ENCODE measurements at regions not wholly inside any gene's neighbourhood (a gene's known extent, or its start where the extent isn't known, plus 50 kb on each side); places are given as distances from the start of the nearest gene placed in this dataset.
A peak's percentile ranks its signal among the peaks of the same experiment; 100 is the strongest.

DNA sequence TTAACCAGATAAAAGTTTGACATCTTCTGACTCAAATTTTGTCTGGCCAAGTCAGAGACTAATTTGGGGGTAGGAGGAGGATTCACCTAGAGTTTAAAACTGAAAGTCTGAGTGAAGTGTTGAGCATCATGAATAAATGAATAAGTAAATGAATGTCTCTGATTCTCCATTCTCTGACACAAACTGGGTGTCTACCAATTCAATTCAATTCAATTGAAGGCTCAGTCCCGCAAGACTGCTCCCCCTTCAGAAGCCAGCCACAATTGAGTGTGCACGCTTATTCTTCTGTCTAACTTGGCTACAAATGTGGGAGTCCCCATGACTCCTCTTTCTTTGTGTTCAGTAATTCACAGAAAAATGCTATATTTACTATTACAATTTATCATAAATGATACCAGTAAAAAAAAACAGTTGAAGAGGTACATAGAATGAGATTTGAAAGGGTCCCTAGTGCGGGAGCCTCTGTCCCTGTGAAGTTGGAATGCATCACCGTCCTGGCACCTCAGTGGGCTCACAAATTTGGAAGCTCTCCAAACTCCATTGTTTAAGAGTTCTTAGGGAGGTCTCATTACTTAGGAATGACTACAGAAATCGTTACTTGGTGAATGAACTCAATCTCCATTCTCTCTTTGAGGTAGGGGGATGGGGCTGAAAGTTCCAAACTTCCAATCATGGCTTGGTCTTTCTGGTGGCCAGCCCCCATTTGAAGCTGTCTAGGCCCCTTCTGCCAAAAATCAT lies 243.7 kb upstream of the PHYHIPL start:
- no peak for DNase-seq (ENCODE audit: low read depth)

DNA sequence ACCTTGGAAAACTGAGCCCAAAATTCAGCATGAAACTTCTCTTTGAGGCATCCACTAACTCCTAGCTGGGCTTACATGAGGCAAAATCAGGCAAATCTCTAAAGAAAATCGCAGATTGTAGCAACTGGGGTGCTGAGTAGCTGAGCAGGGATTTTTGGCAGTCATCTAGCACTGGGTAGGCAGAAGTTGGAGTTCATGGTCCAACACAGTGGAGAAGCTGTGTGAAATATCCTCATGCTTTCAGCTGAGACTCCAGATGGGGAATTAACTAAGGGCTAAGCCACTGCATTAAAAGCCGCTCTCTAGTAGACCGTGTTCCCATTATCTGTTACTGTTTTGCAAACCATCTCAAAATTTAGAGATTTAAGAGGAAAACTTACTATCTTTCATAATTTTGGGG lies 240.1 kb upstream of the PHYHIPL start:
- DNase-seq (ENCODE audit: low read depth) = no peak

DNA sequence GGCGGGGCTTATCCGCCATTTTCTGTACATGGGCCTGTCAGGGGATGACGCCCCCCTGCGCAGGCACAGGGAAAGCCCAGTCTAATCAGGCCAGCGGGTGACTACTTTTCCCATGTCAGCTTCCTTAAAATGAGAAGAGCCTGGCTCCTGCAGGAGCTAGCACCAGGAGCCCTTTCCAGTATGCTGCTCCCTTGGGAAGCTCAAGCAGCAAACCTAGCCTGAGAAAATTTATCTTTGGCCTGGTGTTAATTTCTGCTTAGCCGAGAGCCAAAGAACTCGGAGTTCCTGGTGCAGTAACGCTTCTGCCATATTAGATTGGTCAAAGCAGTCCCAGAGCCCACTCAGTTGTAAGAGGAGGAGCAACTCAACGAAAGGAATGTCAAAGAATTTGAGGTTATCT lies 239.0 kb upstream of the PHYHIPL start:
- DNase-seq (ENCODE audit: low read depth) = no peak

DNA sequence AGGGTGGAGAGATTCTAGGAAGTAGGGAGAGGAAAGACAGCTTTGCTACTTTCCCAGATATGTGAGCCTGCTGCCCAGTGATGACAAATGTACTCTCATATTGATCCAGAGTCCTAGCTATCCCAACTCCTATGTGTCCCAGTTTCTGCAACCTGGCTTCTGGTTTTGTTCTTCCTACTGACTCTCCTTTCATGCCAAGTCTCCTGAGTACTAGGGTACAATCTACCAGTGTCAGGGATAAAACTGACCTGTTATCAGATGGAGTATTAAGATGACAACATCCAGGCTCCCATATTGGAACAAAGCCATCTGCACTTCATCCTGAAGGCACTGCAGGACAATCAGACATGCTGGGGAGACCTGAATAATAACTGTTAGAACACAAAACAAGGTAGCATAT lies 233.7 kb upstream of the PHYHIPL start:
- no peak for DNase-seq (ENCODE audit: low read depth)

DNA sequence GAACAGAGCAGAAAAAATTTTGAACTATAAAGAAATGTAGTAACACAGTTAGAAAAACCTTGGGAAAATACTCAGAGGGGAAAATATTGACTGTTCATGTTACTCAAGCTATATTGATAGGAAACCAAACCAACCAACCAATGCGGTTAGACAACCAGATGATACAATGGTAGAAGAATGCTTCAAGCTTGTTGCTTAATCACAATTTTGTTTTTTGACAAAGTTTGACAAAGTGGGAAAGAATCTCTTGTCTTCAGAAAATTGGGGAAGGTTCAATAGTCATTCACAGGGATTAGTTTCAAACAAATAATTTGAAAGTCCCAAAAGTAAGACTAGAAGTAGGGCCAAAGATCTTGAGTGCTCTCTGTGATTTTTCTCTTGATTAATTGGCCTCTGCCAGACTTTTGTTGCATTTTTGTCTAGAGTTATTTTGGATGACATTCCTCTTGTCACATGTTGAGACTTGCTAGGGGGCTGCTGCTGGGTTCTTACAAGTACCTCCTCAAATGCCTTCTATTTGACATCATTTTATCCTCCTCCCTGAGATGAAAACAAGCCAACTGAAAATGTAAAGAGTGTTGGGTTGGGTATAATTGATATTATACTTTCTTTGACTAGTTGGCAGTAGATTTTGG lies 233.1 kb upstream of the PHYHIPL start:
- DNase-seq (ENCODE audit: low read depth) = peak; percentile 26

DNA sequence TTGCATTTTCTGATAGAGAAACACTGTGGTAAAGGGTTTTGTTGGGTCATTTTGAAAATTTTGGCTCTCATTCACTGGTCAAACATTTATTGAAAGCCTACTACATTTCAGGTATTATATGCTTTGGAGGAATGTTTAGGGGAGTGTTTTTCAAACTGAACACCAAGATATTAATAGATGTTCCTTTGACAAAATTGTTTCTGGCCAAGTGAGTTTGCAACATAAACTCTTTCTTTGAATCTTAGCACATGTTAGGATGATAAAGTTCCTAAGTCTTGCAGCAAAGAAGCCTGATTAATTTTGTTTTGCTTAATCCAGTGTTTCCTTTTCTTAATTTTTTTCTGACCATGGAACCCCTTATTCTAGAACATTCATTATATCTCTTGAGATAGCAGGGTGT lies 232.5 kb upstream of the PHYHIPL start:
- DNase-seq (ENCODE audit: low read depth) = no peak

DNA sequence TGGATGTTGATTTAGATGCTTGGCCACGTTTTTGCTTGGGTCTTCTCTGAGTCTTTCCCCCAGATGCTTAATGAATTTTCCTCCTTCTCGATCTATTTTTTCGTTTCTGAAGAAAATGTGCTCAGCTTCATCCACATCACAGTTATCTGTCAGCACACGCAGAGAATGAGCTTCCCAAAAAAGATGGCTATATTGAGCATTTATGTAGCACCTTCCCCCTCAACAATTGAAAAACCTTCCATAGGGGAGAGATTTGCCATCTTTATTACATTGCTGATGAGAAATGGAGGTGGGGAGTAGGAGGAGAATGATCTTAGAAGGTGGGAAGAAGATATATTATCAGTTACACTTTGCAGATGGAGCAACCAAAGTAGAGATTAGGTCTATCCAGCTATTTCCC lies 228.1 kb upstream of the PHYHIPL start:
- no peak for DNase-seq (ENCODE audit: low read depth)

DNA sequence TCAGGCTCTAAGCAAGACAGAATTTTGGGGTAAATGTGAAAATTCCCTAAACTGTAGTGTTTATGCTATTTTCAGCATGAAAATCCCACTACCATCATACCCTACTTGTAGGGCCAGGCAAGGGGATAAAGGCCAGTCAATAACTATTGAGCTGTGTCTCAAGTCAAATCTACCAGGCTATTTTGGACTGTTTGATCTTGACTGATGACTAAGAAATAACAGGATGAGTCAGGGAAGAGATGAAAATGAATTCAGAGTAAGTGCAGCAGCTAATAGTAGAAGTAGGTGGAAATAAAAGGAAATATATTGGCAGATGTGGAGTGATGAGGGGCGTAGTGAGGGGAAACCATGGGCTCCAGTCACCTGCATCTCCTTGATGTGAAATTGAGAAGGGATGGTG lies 225.8 kb upstream of the PHYHIPL start:
- no peak for DNase-seq (ENCODE audit: low read depth)

DNA sequence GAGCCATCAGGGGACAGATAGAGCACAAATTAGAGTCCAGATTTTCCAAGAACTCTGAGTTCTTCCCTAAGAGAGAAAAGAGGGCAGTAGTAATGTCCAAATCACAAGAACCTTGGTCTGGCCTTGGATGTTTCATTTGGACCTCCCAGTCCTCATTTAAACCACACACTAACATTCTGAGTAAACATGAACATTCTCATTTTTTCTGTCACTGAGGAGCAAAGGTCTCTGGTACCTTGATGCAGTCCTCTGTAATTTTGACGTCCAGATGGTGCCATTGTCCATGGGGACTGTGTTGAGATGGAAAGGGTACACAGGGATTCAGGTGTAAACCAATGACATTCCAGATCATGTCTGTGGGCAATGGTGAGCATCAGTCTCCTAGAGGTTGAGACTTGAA lies 225.4 kb upstream of the PHYHIPL start:
- no peak for DNase-seq (ENCODE audit: low read depth)

DNA sequence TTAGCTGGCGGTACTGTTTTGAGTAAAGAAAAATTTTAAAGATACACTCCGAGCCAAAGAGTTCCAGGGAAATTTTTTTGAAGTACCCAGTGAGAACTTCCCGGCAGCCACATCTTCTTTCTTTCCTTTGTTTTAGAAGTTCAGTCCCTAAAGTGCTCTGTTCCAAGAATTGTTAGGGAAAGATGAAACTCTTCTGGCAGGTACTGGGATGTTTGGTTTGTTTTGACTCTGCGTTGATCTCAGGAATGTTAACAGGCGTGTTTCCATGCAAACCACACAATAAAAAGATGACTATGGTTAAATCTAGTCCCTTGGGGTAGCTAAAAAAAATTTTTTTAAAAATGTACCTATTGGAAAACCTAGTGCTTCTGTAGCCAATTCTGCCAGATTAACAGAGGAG lies 224.7 kb upstream of the PHYHIPL start:
- DNase-seq (ENCODE audit: low read depth) = peak; percentile 82

DNA sequence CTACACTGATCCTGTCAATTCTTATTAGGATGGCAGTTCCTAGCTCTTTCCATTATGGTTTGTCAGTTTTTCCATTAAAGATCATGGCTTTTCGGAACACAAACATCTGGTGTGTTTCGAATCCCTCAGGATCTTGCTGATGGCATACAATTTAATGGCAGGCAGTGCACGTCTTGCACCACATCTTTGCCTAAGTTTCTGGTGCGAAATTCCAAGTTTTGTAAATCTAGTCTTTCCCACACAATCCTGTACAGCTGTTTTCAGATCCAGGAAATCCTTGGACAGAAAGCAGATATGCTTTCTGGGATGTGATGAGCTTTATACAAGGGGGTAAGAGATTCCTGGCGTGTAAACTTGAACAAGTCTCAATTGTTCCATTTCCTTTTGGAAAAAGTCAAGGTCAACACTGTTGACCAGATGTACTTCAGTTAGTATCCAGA lies 224.3 kb upstream of the PHYHIPL start:
- peak; percentile 84 for DNase-seq (ENCODE audit: low read depth)

DNA sequence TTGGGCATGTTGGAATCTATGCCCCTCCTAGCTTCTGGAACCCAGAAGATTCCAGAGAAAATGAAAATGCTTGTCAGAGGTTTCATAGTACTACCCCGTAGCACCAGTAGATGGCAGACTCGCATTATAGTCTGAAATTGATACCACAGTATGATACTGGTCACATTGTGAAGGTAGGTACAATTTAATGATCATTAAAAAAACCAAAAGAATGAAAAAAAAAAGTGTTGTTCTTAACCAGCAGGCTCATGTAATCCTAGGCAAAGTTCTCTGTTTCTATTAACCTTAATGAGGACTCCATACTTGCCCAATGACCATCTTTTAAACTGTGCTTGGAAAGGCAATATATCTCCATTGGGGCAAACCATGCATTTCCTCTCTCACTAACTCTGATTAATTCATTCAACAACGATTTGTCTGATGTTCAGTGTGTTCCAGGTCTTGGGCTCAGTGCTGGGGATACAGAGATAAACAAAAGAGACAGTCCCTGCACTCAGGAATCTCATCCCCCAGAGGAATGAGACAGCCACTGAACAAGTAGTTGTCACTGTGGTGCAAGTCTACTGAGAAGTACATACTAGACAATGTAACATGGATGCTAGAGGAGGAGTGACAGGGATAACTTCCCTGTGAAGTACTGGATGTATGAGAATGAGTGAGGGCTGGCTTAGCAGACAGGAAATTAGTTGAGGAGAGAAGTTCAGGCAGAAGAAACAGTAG lies 223.5 kb upstream of the PHYHIPL start:
- DNase-seq (ENCODE audit: low read depth) = peak; percentile 49

DNA sequence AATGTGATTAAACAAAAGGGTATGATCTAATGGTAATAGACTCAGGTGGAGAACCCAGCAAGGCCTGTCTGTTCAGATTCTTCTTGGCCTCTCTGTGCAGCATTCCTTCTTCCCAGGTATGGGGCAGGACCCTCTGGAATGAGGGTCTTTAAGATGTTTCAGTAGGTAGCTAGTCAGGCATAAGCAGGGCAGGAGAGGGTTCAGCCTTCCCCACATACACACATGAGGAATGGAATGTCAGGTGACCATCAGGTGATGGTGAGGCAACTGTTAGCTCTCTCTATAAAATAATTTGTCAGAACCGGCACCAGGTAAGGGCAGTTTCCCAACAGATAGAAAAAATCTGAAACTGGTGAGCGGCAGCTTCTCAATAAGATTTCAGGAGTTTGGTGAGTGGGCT lies 222.3 kb upstream of the PHYHIPL start:
- DNase-seq (ENCODE audit: low read depth) = no peak

DNA sequence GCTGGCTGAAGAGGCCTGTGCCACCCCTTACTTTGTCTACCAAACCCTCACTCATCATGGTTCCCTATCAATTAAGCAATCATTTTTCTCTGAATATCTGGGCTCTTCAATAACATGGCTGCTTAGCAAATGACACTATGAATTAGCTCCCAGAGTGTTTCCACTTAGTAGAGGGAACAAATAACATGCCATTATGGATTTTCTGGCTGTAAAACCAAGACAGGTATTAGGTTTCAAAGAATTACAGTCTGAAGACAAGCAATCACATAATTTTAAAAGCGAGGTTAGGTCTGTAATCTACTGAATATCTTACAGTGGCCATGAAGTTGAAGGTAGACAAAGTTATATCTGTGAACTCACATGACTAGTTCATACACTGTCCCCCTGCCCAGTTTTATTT lies 220.8 kb upstream of the PHYHIPL start:
- DNase-seq (ENCODE audit: low read depth) = no peak

DNA sequence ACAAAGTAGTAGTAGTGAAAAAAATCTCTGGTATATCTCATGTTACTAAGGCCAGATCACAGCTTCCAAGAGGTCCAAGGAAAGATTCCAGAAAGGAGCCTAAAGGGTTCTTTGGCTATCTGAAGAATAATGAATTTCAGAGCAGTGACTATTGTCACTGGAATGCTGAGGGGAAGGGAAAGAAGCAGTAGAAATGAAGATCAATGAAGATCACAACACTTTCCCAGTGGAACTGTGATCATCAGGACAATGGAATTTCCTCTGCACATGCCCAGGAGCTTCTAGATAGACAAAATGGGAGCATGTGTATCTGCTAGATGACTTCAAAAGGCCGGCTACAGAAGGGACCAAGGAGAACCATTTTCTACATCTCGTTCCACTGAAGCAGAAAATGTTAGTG lies 219.5 kb upstream of the PHYHIPL start:
- no peak for DNase-seq (ENCODE audit: low read depth)

DNA sequence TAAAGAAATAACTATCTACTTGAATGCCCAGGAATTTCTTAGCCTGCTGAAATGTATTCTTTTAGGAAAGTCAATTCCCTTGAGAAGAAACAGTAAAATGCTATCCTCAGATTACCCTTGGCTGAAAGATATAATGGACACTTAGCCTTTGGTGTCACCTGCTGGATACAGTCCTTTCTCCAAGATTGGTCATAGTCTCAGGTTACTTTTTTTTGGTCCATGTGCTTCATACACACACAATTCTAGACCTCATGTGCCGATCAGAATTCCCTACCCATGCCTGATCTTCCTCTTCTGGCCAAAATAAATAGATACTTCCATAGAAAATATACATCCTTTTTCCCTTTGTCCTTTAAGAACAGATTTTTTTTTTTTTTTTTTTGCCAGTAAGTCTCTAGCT lies 218.9 kb upstream of the PHYHIPL start:
- DNase-seq (ENCODE audit: low read depth) = no peak

DNA sequence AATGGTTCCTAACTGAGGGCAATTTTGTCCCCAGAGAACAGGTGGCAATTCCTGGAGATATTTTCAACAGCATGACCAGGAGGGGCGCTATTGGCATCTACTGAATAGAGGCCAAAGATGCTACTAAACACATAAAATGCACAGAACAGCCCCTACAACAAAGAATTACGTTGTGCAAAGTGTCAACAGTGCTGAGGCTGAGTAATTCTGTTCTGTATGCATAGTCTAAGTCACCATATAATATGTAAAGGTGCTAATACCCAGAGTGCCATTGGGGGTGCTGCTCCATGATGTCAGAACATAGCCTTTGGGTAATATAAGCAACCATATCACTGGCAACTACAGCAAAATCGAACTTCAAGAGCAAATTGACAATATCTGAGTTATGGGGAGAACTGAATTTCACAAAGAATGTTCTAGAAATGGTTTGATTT lies 213.3 kb upstream of the PHYHIPL start:
- DNase-seq (ENCODE audit: low read depth) = no peak

DNA sequence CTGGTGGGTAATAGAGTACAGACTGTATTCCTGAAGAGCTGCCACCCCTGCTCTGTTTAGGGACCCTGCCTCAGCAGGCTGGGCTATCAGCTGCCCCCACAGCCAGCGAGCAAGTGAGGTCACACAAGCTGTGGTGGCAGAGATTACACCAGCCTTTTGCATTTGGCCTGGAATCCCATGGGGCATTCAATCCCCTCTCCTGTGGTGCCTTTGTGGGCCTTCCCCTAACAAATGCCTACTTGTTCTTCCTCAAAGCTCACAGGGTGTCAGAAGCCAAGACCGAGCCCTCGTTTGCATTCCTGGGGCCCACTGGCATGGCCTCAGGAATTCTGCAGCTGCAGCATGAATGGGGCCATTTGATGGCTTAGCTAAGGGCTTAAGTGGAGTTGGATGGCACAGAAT lies 212.7 kb upstream of the PHYHIPL start:
- DNase-seq (ENCODE audit: low read depth) = no peak

DNA sequence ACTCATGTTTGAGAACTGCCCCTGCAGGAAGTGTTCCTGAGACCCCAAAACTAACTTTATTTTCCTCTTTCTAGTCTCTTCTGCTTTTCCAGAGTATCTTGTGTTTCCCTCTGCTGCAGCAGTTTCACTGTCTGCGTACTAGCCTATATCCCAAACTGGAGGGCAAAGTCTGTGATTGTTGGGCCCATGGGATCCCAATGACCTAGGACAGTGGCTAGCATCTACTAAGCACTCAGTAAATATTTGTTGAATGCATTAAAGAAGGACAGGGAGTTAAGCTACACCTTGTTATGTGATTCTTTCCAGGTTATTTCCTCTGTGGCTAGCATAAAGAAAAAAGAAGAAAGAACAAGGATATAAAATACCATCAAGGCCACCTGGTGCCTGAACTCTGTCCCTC lies 210.6 kb upstream of the PHYHIPL start:
- DNase-seq (ENCODE audit: low read depth) = no peak

DNA sequence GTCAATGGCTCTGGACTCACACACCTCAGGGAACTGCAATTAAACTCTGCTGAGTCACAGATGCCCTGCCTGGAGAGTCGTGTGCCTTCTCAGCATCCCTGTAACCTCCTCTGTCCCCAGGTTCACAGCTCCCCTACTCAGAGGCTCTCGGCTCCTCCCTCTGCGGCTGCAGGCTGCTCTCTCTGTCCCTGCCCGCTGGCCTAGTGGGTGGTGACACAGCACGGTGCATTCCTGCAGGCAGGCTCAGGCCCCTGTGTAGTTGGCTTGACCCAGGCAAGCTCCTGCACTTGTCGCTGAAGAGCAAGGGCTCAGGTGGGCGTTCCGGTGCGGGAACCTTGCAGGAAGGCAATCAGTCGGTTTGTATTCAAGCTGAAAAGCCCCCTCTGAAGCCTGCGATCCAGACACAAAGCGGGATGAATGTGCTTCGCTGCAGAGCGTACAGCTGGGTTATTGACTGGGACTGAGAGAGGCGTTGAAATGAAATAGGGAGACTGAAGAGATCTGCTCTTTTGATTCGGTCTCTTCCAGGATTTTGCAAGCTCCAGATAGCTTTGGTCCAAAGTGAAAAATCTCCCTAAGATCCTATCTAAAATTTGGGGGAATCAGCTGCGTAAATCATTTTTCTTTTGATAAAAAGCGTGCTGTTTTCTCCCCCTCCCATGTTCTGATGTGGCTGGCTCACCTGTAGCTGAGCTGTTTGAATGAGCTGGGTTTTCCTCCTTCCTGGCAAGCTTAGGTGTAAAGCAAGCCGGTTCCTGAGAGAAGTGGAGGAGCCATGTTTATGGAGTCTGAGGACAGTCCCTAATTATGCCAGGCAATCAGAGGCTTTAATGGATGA lies 208.7 kb upstream of the PHYHIPL start:
- no peak for DNase-seq (ENCODE audit: low read depth)

DNA sequence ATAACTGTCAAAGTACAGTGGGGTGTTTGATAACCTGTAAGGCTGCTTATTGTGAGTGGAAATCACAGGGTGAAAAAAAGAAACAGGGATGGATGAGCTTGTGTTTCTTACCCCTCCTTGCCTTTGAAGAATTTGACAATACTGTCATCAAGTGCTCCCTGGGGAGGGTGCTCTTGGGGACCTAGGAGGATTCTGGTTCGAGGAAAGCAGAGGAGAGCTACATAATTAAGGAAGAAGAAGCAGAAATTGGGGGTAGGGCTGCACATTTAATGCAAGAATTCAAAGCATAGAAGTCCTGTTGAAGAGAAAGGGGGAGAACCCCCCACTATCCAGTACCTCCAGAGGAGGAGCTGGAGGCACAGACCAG lies 208.1 kb upstream of the PHYHIPL start:
- DNase-seq (ENCODE audit: low read depth) = no peak

DNA sequence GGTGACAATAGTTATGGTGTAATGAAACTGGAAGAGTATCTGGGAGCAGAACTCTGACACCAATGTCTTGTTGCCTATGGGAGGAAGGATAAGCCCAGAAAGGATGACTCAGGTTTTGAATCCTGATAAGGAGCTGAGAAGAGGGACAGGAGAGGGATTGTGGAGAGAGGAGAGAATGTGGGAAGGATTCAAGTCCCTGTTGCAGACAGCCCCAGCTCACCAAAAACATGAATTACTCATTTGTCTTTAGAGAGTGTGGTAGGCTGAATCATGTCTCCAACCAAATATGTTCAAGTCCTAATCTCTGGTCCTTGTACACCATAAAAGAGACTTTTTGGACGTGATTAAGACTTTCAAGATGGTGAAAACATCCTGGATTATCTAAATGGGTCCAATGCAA lies 206.9 kb upstream of the PHYHIPL start:
- no peak for DNase-seq (ENCODE audit: low read depth)

Measured in fibroblast of gingiva (primary cell).